ENCODE measurements at regions not wholly inside any gene's neighbourhood (a gene's known extent, or its start where the extent isn't known, plus 50 kb on each side); places are given as distances from the start of the nearest gene placed in this dataset.

- Histone ChIP-seq H3K9me3 (ENCODE audit: low read depth) (no peaks in the 10 kb centered on the region), H3K4me3 (no peak overlapping the region), H3K27me3 (no peaks in the 10 kb centered on the region), H3K36me3 (no peaks in the 10 kb centered on the region), H3K27ac (no peak overlapping the region), H3K4me1 (ENCODE audit: low read depth) (no peaks in the 10 kb centered on the region)
- DNase-seq (ENCODE audit: low read depth in 1 of 2, low spot score in 1 of 2), result no peak
- TF ChIP-seq CTCF (IDR thresholded peaks at IDR 0.05; ENCODE audit: low read depth, low read length), result no peak
Observed at GRCh38 chr18:55076643-55077218, 117.5 kb upstream of the CCDC68 start.

- Histone ChIP-seq H3K27me3 (no peaks in the 10 kb centered on the region), H3K27ac (no peak overlapping the region), H3K9me3 (ENCODE audit: low read depth) (no peaks in the 10 kb centered on the region), H3K4me3 (no peak overlapping the region), H3K4me1 (ENCODE audit: low read depth) (no peaks in the 10 kb centered on the region), H3K36me3 (no peaks in the 10 kb centered on the region)
- DNase-seq (ENCODE audit: low read depth in 1 of 2, low spot score in 1 of 2), result no peak
- TF ChIP-seq CTCF (IDR thresholded peaks at IDR 0.05; ENCODE audit: low read depth, low read length), result no peak
Observed at GRCh38 chr18:55073834-55074233, 114.6 kb upstream of the CCDC68 start.

GRCh38 chr18:55073116-55073515 lies 113.9 kb upstream of the CCDC68 start:
- Histone ChIP-seq H3K9me3 (ENCODE audit: low read depth) (no peaks in the 10 kb centered on the region), H3K27ac (no peak overlapping the region), H3K27me3 (no peaks in the 10 kb centered on the region), H3K4me3 (no peak overlapping the region), H3K4me1 (ENCODE audit: low read depth) (no peaks in the 10 kb centered on the region), H3K36me3 (no peaks in the 10 kb centered on the region)
- DNase-seq (ENCODE audit: low read depth in 1 of 2, low spot score in 1 of 2), result no peak
- no peak for TF ChIP-seq CTCF (IDR thresholded peaks at IDR 0.05; ENCODE audit: low read depth, low read length)

GRCh38 chr18:55072698-55073097 lies 113.4 kb upstream of the CCDC68 start:
- H3K27me3 ChIP-seq, result no peaks in the 10 kb centered on the region
- no peak overlapping the region for H3K27ac ChIP-seq
- no peak overlapping the region for H3K4me3 ChIP-seq
- H3K4me1 ChIP-seq (ENCODE audit: low read depth), result no peaks in the 10 kb centered on the region
- no peak for TF ChIP-seq CTCF (IDR thresholded peaks at IDR 0.05; ENCODE audit: low read depth, low read length)
- no peaks in the 10 kb centered on the region for H3K36me3 ChIP-seq
- no peak for DNase-seq (ENCODE audit: low read depth in 1 of 2, low spot score in 1 of 2)
- H3K9me3 ChIP-seq (ENCODE audit: low read depth), result no peaks in the 10 kb centered on the region

GRCh38 chr18:55072181-55072580 lies 112.9 kb upstream of the CCDC68 start:
- no peaks in the 10 kb centered on the region for H3K9me3 ChIP-seq (ENCODE audit: low read depth)
- no peak overlapping the region for H3K27ac ChIP-seq
- H3K27me3 ChIP-seq, result no peaks in the 10 kb centered on the region
- H3K36me3 ChIP-seq, result no peaks in the 10 kb centered on the region
- no peak overlapping the region for H3K4me3 ChIP-seq
- no peaks in the 10 kb centered on the region for H3K4me1 ChIP-seq (ENCODE audit: low read depth)
- no peak for DNase-seq (ENCODE audit: low read depth in 1 of 2, low spot score in 1 of 2)
- TF ChIP-seq CTCF (IDR thresholded peaks at IDR 0.05; ENCODE audit: low read depth, low read length), result no peak

GRCh38 chr18:55069497-55069896 lies 110.2 kb upstream of the CCDC68 start:
- no peak overlapping the region for H3K27ac ChIP-seq
- H3K36me3 ChIP-seq, result no peaks in the 10 kb centered on the region
- no peak for TF ChIP-seq CTCF (IDR thresholded peaks at IDR 0.05; ENCODE audit: low read depth, low read length)
- H3K9me3 ChIP-seq (ENCODE audit: low read depth), result no peaks in the 10 kb centered on the region
- H3K4me1 ChIP-seq (ENCODE audit: low read depth), result no peaks in the 10 kb centered on the region
- no peaks in the 10 kb centered on the region for H3K27me3 ChIP-seq
- DNase-seq (ENCODE audit: low read depth in 1 of 2, low spot score in 1 of 2), result no peak
- no peak overlapping the region for H3K4me3 ChIP-seq
